Islet precursor cell (in vitro differentiated cells): ENCODE measurements at regions not wholly inside any gene's neighbourhood (a gene's known extent, or its start where the extent isn't known, plus 50 kb on each side); places are given as distances from the start of the nearest gene placed in this dataset.

Experiments
- DNase-seq: peaks from one replicate; pipeline ENCODE4 v3.0.0-alpha.2; 2018

DNA sequence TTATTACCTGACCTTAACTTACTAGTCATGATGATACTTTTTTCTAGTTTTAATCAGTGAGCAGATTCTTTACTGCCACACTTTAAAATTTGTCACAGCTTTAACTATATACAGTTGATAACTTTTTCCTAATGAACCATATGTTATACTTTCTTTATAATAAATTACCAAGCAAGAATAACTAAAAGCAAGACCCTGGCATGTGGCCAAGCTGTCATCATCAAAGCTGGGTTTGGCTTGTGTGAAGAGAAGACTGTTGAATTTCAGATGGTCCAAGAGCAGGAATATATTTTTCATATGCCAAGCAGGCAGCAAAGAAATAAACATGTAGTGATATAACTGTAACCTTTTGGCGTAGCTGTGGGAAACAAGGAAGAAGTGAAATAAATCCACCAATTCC lies 93.5 kb downstream of the PUS7L start:
- DNase-seq, result no peak

DNA sequence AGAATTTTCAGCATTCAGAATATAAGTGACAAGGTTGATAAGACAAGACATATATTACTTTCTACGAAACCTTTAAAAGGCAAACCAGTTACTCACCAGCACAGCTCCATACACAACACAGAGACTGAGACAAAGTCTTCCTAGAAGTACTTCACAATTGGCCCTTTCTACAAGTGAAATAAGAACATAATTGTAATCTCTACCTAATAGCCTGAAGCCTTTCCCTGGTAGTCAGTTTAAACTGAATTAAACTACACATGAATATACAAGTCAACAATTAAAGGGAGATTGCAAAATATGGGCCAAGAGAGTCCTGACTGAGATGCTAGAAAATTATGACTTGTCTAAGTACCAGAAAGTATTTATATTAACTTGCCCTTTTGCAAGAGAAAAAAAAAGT lies 95.9 kb downstream of the PUS7L start:
- no peak for DNase-seq

DNA sequence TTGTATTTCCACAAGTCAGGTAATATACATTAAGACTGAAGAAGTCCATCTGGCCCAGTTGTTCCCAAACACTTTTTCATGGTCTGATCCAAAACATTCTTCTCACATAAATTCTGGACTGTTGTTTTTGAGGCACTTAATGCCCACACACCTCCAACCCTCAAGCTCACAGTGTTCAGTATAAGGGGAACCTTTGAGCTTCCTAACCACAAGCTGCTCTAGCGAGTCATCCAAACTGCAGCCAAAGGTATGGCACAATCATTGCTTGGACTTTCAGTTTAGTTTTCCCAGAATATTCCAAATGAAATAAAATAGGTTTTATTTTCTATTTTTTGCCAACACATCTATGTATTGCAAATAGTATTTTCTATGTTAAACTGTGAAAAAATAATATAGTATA lies 103.0 kb downstream of the PUS7L start:
- DNase-seq, result peak; percentile 66

DNA sequence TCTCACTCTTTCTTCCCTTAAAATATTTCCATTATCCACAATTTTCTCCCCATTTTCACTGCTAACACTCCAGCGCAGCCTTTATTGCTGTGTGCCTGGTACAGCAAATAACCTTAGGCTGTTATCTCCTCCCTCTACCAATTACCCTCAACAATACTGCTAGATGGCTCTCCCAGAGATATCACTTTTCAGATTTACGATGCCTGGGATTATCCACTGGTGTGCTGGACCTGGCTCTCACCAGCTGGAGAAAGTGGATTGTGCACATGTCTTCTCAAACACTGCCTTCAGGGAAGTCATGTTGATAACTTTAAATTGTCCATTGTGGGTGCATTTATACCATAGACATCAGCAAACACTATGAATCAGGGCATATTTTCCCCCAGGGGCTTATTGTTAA lies 101.9 kb upstream of the ADAMTS20 start:
- DNase-seq, result peak; percentile 79

DNA sequence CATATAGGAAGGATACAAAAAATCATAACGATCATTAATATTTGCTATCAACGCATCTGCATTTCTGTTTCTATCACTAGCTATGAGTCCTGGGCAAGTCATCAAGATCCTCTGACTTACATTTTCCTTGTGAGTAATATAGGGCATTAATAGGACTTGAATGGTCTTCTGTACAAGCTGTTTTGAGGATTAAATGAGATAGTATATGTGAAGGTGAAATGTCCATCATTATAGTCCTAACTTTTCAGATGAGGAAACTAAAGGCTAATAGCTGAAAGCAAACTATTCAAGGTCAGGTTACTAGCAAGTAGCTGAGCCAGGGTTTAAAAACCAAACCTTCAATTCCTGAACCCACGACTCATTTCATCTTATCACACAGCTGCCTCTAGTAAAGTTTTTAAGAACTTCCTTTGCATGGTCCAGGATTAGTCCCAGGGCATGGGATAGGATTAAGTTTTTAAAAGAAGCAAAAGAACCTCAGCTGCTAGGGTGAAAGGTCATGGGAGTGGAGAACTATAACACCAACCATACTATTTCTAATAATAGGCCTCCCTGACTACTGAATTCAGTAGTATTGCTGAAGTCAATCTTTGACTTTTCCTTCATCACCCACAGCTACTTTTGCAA lies 101.4 kb upstream of the ADAMTS20 start:
- DNase-seq, result no peak

DNA sequence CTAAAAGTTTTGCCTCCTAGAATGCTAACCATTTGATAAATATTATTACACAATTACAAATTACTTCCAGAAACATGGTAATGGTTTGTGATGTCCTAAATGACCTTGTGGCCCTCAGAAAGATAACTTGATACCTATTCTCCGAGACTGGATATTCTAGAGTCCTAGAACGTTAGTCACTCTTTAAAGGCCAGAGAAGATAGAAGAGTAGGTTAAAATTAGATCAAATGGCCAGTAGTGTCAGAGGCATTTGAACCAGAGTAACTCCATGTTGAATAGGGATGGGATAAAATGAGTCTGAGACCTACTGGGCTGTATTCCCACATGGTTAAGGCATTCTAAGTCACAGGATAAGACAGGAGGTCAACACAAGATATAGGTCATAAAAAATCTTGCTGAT lies 96.6 kb upstream of the ADAMTS20 start:
- DNase-seq, result no peak

DNA sequence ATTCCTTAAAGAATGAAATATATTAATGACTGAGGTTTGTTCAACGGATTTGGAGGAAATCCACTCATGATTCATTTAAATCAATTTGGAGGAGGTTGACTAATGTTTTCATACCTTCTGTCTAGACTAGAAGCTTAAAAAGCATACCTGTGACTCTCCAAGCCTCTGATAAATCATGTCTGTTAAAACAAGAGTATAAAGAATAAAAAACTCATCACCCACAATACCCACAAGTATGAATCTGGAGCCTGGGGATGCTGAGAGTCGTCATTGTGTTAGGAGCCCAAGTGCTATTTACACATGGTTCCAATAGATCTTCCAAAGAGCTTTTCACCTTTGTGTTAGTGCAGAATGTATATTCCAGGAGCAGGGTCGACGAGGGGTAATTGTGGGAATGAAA lies 86.8 kb upstream of the ADAMTS20 start:
- no peak for DNase-seq

DNA sequence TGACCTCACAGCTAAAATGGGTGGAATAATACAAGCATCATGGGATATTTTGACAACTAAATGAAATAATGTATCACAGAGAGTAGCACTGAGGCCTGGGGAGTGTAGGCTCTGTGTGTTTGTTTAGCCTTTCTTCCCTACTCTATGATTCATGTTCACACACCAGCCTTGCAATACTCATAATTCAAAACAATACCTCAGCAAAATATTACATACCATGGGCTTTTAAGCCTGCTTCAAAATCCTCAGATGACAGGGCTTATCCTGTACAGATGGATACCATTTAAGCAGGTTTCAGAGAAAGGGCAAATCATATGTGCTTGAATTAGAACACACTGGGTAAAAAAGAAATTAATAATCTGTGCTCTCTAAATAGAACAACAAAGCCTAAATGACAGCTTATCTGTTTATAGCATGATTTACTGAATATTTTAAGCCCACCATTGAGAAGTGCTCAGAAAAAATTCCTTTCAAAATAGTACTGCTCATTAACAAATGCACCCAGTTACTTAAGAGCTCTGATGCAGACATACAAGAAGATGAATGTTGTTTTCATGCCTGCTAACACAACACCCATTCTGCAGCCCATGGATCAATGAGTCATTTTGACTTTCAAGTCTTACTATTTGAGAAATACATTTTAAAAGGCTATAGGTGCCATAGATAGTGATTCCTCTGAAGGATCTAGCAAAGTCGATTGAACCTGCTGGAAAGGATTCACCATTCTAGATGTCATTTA lies 84.9 kb upstream of the ADAMTS20 start:
- DNase-seq, result no peak

DNA sequence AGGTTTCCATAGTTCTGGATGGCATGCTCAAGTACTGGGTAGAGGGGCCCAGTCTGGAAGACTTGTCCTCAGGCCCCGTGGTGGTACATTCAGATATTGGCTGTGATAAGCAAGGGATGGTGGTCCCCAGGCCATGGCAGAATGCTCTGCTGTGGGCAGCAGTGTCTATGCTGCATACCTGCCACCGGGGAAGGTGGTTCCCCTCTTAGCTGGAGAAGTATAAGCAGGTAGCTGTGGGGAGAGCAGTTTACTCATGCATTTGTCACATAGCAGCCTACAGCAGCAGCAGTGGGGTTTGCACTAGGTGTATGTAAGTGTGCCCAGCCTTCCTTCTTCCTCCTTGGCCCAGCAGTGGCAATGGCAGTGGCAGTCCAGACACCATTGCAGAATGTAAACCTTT lies 69.3 kb upstream of the ADAMTS20 start:
- DNase-seq, result peak; percentile 60

DNA sequence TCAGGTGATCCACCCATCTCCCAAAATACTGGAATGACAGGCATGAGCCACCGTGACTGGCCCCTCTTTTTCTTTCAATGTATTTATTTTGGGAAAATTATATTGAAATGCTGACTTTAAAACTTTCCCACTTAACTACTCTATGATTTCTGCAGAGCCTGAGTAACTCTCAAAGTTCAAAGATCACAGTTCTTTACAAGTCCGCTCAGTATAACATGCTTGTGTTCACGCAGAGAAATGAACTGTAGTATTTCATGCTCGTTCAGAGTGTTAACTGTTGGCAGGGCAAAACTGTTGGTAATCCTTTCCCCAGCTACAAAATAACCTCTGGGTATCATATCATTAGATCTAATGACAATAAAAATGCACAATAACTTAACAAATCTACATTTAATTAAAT lies 50.7 kb upstream of the ADAMTS20 start:
- DNase-seq, result no peak
